HG03520 (cell line): ENCODE measurements at regions not wholly inside any gene's neighbourhood (a gene's known extent, or its start where the extent isn't known, plus 50 kb on each side); places are given as distances from the start of the nearest gene placed in this dataset.
"Not testable (repeated sequence)": the region's sequence is repeated elsewhere in the genome, so short reads cannot be mapped to it uniquely, and the experiment has no call there.

Source experiments
- ATAC-seq: cut with Tn5 transposase; IDR thresholded peaks from one replicate; pipeline ENCODE4 v1.9.1; 2021; ENCODE audit warnings: mild to moderate bottlenecking, moderate library complexity; ENCODE audit not compliant: unreplicated experiment

DNA sequence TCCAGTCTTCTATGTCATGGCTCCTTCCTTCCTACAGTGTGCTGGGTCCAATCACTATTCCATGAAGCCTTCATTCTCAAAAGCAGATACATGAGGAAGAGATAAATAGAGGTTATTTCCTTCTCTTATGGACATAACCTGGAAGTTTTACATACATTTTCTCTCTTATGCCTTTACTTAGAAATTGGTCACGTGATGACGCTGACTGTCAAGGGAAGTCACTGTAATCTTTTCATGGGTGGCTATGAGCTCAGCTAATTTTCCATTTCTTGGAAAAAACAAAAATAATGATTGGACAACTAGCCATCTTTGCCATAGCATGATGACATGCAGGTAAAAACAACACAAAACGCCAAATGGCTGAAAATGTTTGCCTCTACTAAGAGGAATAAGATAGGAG, 151.6 kb upstream of the PRSS16 start:
- ATAC-seq, result no peak

DNA sequence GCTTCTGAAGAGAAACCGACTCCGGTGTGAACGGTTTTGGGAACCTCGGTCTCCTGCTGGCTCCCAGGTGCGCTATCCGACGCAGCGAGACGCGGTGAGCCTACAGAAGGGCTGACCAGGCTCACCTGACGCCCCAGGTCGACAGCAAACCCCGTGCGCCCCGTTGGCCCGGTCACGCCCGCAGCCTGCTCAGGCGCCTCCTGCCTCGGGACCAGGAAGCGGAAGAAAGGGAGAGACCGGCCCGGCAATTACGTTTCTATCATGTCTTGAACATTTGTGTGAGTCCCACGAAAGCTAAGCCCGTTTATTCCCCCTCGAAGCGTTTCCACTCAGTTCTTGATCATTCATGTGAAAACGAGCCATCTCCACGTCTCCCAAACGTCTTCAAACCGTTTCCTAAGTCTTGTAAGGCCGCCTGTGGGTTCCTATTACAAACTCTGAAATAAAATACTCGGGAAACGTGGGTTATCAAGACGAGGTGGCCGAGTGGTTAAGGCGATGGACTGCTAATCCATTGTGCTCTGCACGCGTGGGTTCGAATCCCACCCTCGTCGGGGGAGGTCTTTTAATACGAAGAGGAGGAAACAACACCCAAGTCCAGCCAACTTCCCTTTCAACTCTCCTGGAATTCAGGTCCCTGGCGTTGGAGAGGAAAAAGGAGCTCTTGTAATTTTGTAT, 150.5 kb upstream of the PRSS16 start:
- no peak for ATAC-seq

DNA sequence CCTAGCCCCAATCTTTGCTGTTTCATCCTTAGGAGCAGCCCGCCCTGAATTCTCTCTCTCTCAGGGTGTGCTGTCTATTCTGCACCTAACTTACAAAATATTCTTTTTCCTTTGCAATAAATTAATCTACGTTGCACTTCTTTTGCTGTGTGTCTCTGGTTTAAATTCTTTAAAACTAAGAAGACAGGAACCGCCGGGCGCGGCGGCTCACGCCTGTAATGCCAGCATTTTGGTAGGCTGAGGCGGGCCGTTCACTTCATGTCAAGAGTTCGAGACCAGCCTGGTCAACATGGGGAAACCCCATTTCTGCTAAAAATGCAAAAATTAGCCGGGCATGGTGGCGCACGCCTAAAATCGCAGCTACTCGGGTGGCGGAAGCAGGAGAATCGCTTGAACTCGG, 148.5 kb upstream of the PRSS16 start:
- no peak for ATAC-seq

- ATAC-seq, result no peak
These were observed 146.6 kb upstream of the PRSS16 start for GRCh38 chr6:27100921-27101320.

- no peak for ATAC-seq
These were observed 145.7 kb upstream of the PRSS16 start for GRCh38 chr6:27101824-27102223.

- no peak for ATAC-seq
These were observed 141.1 kb upstream of the PRSS16 start for GRCh38 chr6:27106382-27106781.

GRCh38 chr6:27111743-27112142, 135.8 kb upstream of the PRSS16 start:
- ATAC-seq, result no peak

- no peak for ATAC-seq
These were observed 134.5 kb upstream of the PRSS16 start for GRCh38 chr6:27112974-27113373.

DNA sequence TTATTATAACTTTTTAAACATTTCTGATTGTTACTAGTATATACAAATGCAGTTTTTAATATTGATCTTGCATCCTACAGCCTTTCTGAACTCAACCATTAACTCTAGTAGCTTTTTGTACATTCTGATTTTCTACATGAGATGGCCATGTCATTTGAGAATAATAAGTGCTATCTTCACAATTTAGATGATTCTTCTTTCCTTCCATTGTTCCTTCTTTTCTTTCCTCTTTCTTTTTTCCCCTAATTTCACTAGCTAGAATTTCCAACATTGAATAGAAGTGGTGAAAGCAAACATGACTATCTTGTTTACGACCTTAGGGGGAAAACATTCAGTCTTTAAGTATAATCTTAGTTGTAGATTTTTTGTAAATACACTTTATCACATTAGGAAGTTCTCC, 128.2 kb upstream of the PRSS16 start:
- ATAC-seq, result no peak

DNA sequence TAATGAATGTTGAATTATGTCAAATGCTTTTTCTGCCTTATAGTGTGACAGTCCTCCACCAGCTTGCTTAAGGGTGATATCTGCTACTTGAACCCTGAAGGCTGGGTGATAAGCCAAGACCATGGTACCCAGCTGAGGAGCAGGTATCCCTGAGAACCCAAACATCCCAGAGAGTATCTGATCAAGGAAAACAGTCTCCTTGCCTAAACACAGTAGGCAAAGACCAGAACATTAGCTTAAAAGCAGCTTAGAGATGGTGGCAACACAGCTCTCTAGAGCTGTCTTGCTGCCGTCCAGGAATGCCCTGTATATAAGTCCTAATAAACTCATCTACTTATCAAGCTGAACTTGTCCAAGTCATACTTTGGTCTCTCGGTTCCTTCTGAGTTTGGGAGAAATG, 127.7 kb upstream of the PRSS16 start:
- no peak for ATAC-seq

DNA sequence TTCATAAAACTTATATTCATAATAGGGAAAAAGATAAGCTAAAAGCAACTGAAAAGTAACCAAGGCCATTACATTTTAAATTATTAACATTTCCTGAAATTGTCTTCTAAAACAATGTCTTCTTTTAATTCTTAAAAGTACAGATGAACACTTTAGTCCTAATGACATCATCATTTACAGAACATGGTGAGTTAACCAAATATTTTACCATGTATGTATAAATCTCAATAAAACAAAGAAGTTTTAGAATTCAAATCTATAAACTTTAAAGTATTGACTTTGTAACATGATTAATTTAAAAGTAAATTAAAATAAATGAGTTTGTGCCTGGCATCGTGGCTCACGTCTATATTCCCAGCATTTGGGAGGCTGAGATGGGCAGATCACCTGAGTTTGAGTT, 125.9 kb upstream of the PRSS16 start:
- ATAC-seq, result no peak

DNA sequence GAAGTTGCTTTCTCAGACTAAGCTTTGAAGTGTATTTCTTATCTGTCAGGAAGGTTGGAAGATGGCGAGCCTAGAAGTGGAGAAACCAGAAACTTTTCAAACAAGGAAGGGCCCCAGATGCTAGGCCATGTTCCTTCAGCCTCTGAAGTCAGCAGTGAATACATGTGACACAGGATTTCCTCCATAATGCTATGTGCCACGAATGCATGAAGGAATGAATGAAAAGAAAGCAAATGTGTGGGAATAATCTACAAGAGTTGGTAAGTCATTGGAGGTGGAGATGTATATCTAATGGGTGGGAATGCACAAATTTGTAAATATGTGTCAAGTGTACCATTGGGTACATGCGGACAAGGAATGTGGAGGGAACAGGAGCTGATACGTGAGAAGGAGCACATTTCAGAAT, 123.2 kb upstream of the PRSS16 start:
- no peak for ATAC-seq

DNA sequence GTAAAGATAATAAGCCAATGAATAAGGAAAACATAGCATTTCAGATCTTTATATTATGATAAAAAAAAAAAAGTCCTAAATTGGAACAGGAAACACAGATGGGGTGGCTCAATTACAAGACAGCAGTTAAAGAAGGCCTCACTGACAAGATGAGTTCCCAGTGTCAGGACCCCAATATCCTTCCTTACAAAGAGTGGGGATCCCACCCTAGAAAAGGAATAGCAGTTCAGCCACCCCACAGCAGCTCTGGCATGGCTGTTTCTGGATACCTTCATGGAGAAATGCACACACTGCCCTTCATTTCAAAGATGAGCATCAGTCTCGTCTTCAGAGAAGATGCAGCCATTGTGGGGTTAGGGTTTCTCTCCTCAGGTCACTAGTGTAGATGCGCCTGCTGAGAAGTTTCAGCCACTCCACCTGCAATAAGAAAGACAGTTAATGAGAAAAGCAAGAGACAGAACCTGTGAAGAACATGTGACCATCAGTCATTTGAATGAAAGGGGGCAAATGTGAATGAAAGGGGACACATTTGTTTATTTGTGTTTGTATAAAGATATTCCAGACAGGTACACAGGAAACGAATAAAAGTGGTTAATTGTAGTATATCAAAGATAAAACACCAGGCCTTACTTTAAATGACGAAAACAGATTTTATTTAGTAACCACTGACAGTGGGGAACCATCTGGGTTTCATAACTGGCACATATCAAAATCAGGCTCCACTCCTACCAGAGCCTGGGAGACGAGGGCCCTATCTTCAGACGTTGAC, 121.3 kb upstream of the PRSS16 start:
- ATAC-seq, result no peak

- peak; percentile 41 for ATAC-seq
These were observed 120.5 kb upstream of the PRSS16 start for GRCh38 chr6:27126815-27127537.

DNA sequence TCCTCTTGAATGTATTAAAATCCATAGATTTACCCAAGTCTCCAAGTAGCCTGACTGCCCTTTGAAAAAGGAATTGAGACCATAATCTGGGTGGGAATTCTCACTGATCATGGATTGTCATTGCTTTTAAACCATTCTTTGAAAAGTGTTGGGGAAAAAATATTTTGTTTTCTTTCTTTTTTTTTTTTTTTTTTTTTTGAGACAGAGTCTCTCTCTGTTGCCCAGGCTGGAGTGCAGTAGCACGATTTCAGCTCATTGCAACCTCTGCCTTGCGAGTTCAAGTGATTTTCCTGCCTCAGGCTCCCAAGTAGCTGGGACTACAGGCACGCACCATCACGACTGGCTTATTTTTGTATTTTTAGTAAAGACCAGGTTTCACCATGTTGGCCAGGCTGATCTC, 119.6 kb upstream of the PRSS16 start:
- ATAC-seq, result not testable (repeated sequence)

GRCh38 chr6:27128311-27129094, 119.0 kb upstream of the PRSS16 start:
- no peak for ATAC-seq

DNA sequence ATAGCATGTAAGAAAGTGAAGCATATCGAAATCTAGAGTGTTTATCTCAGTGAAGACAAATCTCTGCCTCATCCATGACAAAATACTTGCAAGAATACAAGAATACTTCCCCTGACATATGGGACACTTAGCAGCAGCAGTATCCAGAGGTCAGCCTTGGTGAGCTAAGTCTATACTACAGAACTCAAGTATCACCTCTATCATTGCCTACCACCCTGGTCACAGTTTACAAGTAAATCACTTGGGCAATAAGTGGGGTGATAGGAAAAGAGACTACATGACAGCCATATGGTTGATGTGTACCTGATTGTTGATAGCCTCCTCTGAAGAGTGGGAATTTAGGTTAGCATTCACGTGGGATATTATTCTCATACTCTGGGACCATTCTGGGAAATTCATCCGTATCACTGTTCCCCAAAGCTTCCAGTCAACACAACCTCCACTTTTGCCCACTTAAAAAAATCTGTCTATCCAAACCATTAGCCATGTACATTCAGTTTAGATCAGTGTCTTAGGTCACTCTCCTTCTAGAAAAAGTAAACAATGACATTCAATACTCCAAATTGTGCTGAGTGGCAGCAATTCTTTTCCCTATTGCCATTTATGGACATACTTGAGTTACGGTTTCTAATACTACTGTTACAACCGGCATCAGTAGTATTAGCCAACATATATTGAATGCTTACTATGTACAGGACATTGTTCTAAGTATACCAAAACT, 118.2 kb upstream of the PRSS16 start:
- ATAC-seq, result no peak

DNA sequence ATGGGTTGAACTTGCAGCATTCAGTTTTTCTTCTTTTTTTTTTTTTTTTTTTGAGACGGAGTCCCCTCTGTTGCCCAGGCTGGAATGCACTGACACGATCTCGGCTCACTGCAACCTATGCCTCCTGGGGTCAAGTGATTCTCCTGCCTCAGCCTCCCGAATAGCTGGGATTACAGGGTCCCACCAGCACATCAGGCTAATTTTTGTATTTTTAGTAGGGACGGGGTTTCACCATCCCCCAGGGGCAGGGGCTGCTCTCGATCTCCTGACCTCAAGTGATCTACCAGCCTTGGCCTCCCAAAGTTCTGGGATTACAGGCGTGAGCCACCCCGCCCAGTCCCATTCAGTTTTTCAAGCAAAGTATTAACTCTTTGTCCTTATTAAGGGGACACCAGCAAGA, 117.6 kb upstream of the PRSS16 start:
- no peak for ATAC-seq

- no peak for ATAC-seq
These were observed 116.7 kb upstream of the PRSS16 start for GRCh38 chr6:27130668-27131428.

- ATAC-seq, result not testable (repeated sequence)
These were observed 115.3 kb upstream of the PRSS16 start for GRCh38 chr6:27132282-27132531.
